K562 (cell line): ENCODE measurements at regions not wholly inside any gene's neighbourhood (a gene's known extent, or its start where the extent isn't known, plus 50 kb on each side); places are given as distances from the start of the nearest gene placed in this dataset.

Experiments used
- ATAC-seq: fragments of 200-7000 bp; cut with Tn5 transposase; 3 replicates; pipeline ENCODE4 v1.9.1; 2020; ENCODE audit warnings: moderate library complexity
- BruUV-seq: library from RNA; stranded (reverse); fragments of 400-500 nt; replicated peaks from 2 replicates; lab custom pipeline; 2021; lab: Mats Ljungman, UMichigan
- CTCF ChIA-PET: fragments of 300-600 bp; formaldehyde crosslinking; extraction: SDS; loops from one replicate; lab custom pipeline; 2021; ENCODE audit warnings: low intra/inter-chr PET ratio; lab: Yijun Ruan, JAX
- POLR2A ChIA-PET: fragments of 300-600, 350-650 bp; sonication (Branson Sonifier 250); formaldehyde crosslinking; extraction: SDS; loops from one replicate; lab custom pipeline; 2021; ENCODE audit warnings: antibody characterized with exemption, inconsistent platforms; lab: Yijun Ruan, JAX
- DNase-seq, 4 experiments: peaks; one replicate each; pipeline versions ENCODE4 v3.0.0 to v3.0.0-alpha.2; 2011 to 2018; ENCODE audit warnings: low spot score in 3 of 4, mixed read lengths in 3 of 4; ENCODE audit errors: extremely low read depth in 1 of 4
- FAIRE-seq: peaks from 2 replicates; lab custom pipeline; 2011; peaks lifted over from hg19 to GRCh38; lab: Jason Lieb, UNC
- H2AFZ ChIP-seq: 2 replicates; pipeline ENCODE4 v1.6.0; 2011; ENCODE audit warnings: low read depth, low read length, control low read depth, inconsistent platforms
- H3K27ac ChIP-seq: fragments of 200-600 bp; 3 replicates; pipeline ENCODE4 v1.8.0; 2011; ENCODE audit warnings: low read depth, mild to moderate bottlenecking, control low read depth, inconsistent platforms, low read length, moderate library complexity, mixed read lengths; ENCODE audit errors: extremely low read depth
- H3K27me3 ChIP-seq, 2 experiments: fragments of 300-600 bp in 1 of 2; 2 replicates in 1 of 2; 3 replicates in 1 of 2; pipeline versions ENCODE4 v1.6.0 to v1.8.0; 2011; ENCODE audit warnings: inconsistent platforms in 2 of 2, low read length in 2 of 2, mild to moderate bottlenecking in 1 of 2, mixed read lengths in 1 of 2, moderate library complexity in 1 of 2; ENCODE audit not compliant: control insufficient read depth in 2 of 2, insufficient read depth in 2 of 2
- H3K36me3 ChIP-seq: fragments of 300-600 bp; 3 replicates; pipeline ENCODE4 v1.8.0; 2011; ENCODE audit warnings: mild to moderate bottlenecking, low read length, inconsistent platforms; ENCODE audit not compliant: control insufficient read depth, insufficient read depth
- H3K4me1 ChIP-seq, 2 experiments: fragments of 200-600 bp in 1 of 2; replicated peaks in 1 of 2; 2 replicates in 1 of 2; 3 replicates in 1 of 2; pipeline versions ENCODE4 v1.5.1 to v1.8.0; 2011; ENCODE audit warnings: inconsistent platforms in 2 of 2, low read length in 2 of 2, mild to moderate bottlenecking in 1 of 2, mixed read lengths in 1 of 2, moderate library complexity in 1 of 2; ENCODE audit not compliant: control insufficient read depth in 2 of 2, insufficient read depth in 2 of 2
- H3K4me2 ChIP-seq: 2 replicates; pipeline ENCODE4 v1.6.1; 2011; ENCODE audit warnings: low read length, control low read depth, inconsistent platforms, mixed read lengths; ENCODE audit not compliant: insufficient read depth
- H3K4me3 ChIP-seq: fragments of 200-600 bp; sonication (generic), shearing (Covaris generic); 2 replicates; pipeline ENCODE4 v1.5.1; 2016; ENCODE audit warnings: control low read depth, inconsistent platforms
- H3K79me2 ChIP-seq: fragments of 200-600 bp; 3 replicates; pipeline ENCODE4 v1.8.0; 2011; ENCODE audit warnings: low read length, inconsistent platforms; ENCODE audit not compliant: control insufficient read depth, insufficient read depth
- H3K9ac ChIP-seq, 2 experiments: 2 replicates each; pipeline versions ENCODE4 v1.6.0 to v1.6.1; 2011; ENCODE audit warnings: low read depth in 2 of 2, low read length in 2 of 2, control low read depth in 1 of 2, inconsistent platforms in 1 of 2, mild to moderate bottlenecking in 1 of 2, mixed read lengths in 1 of 2; ENCODE audit not compliant: insufficient read depth in 1 of 2
- H3K9me1 ChIP-seq: one replicate; pipeline ENCODE4 v1.6.0; 2011; ENCODE audit warnings: inconsistent platforms, mild to moderate bottlenecking, low read length, moderate library complexity; ENCODE audit not compliant: control insufficient read depth, insufficient read depth
- H3K9me3 ChIP-seq: replicated peaks from 2 replicates; pipeline ENCODE4 v1.5.1; 2011; ENCODE audit warnings: low read depth, low read length, inconsistent platforms; ENCODE audit not compliant: control insufficient read depth, insufficient read depth
- H4K20me1 ChIP-seq: replicated peaks from 2 replicates; pipeline ENCODE4 v1.6.1; 2011; ENCODE audit warnings: low read length, inconsistent platforms, mixed read lengths; ENCODE audit not compliant: control insufficient read depth, insufficient read depth
- CBFA2T3 ChIP-seq: fragments of 450-650 bp; IDR thresholded peaks from 2 replicates; pipeline ENCODE4 v1.6.1; 2017
- HDAC2 ChIP-seq: fragments of 450-650 bp; IDR thresholded peaks from 2 replicates; pipeline ENCODE4 v1.6.1; 2016; ENCODE audit warnings: mild to moderate bottlenecking
- KLF16 ChIP-seq: IDR thresholded peaks from 2 replicates; pipeline ENCODE4 v1.6.1; 2016; ENCODE audit warnings: antibody characterized with exemption
- KLF6 ChIP-seq: fragments of 250-450 bp; sonication (Bioruptor Pico); IDR thresholded peaks from 2 replicates; pipeline ENCODE4 v1.4.0; 2020; ENCODE audit warnings: mild to moderate bottlenecking, moderate library complexity, borderline replicate concordance
- OTX1 ChIP-seq: fragments of 450-650 bp; formaldehyde crosslinking; IDR thresholded peaks from 2 replicates; pipeline ENCODE4 v1.4.0; 2022; ENCODE audit warnings: mild to moderate bottlenecking
- RUNX1 ChIP-seq: sonication (generic); IDR thresholded peaks from 2 replicates; pipeline ENCODE4 v1.6.1; 2016; ENCODE audit warnings: antibody characterized with exemption, low read depth
- TBL1XR1 ChIP-seq, 2 experiments: IDR thresholded peaks; 2 replicates each; pipeline ENCODE4 v1.6.1; 2012; ENCODE audit warnings: improper control_type of control experiment in 2 of 2, low read length in 2 of 2, mild to moderate bottlenecking in 1 of 2
- TEAD2 ChIP-seq: fragments of 450-650 bp; IDR thresholded peaks from 2 replicates; pipeline ENCODE4 v1.6.1; 2016; ENCODE audit warnings: missing genetic modification characterization, control low read depth, missing compliant biosample characterization
- U2AF1 ChIP-seq: fragments of 200-400 bp; formaldehyde crosslinking; optimal IDR thresholded peaks from 2 replicates; pipeline ENCODE3; 2017; ENCODE audit warnings: mild to moderate bottlenecking, low read depth, low read length, moderate library complexity
- ZKSCAN3 ChIP-seq: fragments of 250-450 bp; sonication (Bioruptor Pico); IDR thresholded peaks from 2 replicates; pipeline ENCODE4 v1.4.0; 2020
- ZNF175 ChIP-seq: fragments of 200-800 bp; sonication (Bioruptor generic); IDR thresholded peaks from 2 replicates; pipeline ENCODE4 v1.6.1; 2016; ENCODE audit warnings: low read depth, mild to moderate bottlenecking, missing genetic modification characterization, missing compliant biosample characterization
- ZNF224 ChIP-seq: sonication (generic); formaldehyde crosslinking; IDR thresholded peaks from 2 replicates; pipeline ENCODE4 v1.8.0; 2022; ENCODE audit warnings: mild to moderate bottlenecking, missing genetic modification reagents
- ZNF551 ChIP-seq: fragments of 250-450 bp; sonication (Bioruptor Pico); IDR thresholded peaks from 2 replicates; pipeline ENCODE4 v1.5.0; 2021; ENCODE audit warnings: mild to moderate bottlenecking, moderate library complexity
- in situ Hi-C: fragments of 300-500 bp; cut with MboI; formaldehyde crosslinking; loops from 4 replicates; pipeline ENCODE4 v1.15.0; 2018; ENCODE audit warnings: inconsistent platforms, mixed read lengths
- intact Hi-C: fragments of 100-400 bp; cut with micrococcal nuclease; formaldehyde crosslinking; loops from 2 replicates; pipeline ENCODE4 v1.14.2; 2022
- TF ChIP-seq, protein P1 (sequence below): fragments of 250-450 bp; sonication (Bioruptor Pico); IDR thresholded peaks from 2 replicates; pipeline ENCODE4 v1.8.0; 2022; ENCODE audit warnings: inconsistent platforms
- TF ChIP-seq, protein P2 (sequence below): fragments of 450-650 bp; IDR thresholded peaks from 2 replicates; pipeline ENCODE4 v1.6.1; 2016; ENCODE audit warnings: antibody characterized with exemption
- TF ChIP-seq, protein P3 (sequence below): conservative IDR thresholded peaks from 2 replicates; pipeline ENCODE4 v1.6.1; 2011; ENCODE audit warnings: low read depth, mild to moderate bottlenecking, low read length; ENCODE audit not compliant: control insufficient read depth
- TF ChIP-seq, protein P4 (sequence below): IDR thresholded peaks from 2 replicates; pipeline ENCODE4 v1.6.1; 2014; ENCODE audit warnings: antibody characterized with exemption
- TF ChIP-seq, protein P5 (sequence below): sonication (generic); formaldehyde crosslinking; IDR thresholded peaks from 2 replicates; pipeline ENCODE4 v1.8.1; 2022; ENCODE audit warnings: missing genetic modification reagents

DNA sequence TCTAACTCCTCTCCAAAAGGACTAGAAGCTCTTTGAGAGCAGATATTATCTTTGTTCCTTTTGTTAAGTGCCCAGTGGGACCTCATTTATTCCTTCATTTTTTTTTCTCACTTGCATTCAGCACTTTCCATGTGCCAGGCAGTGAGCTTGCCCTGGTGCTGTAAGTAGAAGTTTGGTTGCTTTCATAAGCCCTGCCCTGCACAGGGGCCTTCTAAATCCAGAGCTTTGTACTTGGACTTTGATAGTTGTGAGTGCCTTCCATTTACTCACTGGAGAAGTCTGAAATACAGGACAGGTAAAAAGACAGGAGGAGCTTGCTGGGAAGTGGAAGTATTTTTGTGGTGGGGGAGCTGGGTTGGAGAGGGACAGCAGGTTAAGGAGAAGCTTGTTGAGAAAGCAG lies 56.7 kb upstream of the PTCSC3 start:
- Histone ChIP-seq H3K4me3 (no peak overlapping the region), H3K9me3 (no peaks in the 10 kb centered on the region), H3K9ac (no peak overlapping the region), H3K27me3 (peaks cover 0 to 4% of the 10 kb centered on the region in 2 experiments; a peak in 1 of 5 replicates), H2AFZ (no peak overlapping the region), H3K79me2 (no peaks in the 10 kb centered on the region), H4K20me1 (no peaks in the 10 kb centered on the region), H3K9me1 (no peaks in the 10 kb centered on the region), H3K36me3 (no peaks in the 10 kb centered on the region), H3K4me2 (no peak overlapping the region), H3K4me1 (no peaks in the 10 kb centered on the region), H3K27ac (no peak overlapping the region)
- in situ Hi-C loops = no loop called here
- FAIRE-seq (no peak), ATAC-seq (no peak), DNase-seq (no peak)
- ChIA-PET POLR2A (no interaction called here), CTCF (no interaction called here)
- no TSS peak for BruUV-seq
- intact Hi-C loops = no loop called here
- TF ChIP-seq, protein P1, sequence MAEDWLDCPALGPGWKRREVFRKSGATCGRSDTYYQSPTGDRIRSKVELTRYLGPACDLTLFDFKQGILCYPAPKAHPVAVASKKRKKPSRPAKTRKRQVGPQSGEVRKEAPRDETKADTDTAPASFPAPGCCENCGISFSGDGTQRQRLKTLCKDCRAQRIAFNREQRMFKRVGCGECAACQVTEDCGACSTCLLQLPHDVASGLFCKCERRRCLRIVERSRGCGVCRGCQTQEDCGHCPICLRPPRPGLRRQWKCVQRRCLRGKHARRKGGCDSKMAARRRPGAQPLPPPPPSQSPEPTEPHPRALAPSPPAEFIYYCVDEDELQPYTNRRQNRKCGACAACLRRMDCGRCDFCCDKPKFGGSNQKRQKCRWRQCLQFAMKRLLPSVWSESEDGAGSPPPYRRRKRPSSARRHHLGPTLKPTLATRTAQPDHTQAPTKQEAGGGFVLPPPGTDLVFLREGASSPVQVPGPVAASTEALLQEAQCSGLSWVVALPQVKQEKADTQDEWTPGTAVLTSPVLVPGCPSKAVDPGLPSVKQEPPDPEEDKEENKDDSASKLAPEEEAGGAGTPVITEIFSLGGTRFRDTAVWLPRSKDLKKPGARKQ (CRISPR knock-in tag) = no peak
- TF ChIP-seq, protein P2, sequence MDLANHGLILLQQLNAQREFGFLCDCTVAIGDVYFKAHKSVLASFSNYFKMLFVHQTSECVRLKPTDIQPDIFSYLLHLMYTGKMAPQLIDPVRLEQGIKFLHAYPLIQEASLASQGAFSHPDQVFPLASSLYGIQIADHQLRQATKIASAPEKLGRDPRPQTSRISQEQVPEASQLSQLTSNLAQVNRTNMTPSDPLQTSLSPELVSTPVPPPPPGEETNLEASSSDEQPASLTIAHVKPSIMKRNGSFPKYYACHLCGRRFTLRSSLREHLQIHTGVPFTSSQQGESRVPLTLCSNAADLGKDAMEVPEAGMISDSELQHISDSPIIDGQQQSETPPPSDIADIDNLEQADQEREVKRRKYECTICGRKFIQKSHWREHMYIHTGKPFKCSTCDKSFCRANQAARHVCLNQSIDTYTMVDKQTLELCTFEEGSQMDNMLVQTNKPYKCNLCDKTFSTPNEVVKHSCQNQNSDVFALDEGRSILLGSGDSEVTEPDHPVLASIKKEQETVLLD = no peak
- TF ChIP-seq, protein P3, sequence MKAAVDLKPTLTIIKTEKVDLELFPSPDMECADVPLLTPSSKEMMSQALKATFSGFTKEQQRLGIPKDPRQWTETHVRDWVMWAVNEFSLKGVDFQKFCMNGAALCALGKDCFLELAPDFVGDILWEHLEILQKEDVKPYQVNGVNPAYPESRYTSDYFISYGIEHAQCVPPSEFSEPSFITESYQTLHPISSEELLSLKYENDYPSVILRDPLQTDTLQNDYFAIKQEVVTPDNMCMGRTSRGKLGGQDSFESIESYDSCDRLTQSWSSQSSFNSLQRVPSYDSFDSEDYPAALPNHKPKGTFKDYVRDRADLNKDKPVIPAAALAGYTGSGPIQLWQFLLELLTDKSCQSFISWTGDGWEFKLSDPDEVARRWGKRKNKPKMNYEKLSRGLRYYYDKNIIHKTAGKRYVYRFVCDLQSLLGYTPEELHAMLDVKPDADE = no peak
- TF ChIP-seq ZNF224 (CRISPR knock-in tag) = no peak
- TF ChIP-seq, protein P4, sequence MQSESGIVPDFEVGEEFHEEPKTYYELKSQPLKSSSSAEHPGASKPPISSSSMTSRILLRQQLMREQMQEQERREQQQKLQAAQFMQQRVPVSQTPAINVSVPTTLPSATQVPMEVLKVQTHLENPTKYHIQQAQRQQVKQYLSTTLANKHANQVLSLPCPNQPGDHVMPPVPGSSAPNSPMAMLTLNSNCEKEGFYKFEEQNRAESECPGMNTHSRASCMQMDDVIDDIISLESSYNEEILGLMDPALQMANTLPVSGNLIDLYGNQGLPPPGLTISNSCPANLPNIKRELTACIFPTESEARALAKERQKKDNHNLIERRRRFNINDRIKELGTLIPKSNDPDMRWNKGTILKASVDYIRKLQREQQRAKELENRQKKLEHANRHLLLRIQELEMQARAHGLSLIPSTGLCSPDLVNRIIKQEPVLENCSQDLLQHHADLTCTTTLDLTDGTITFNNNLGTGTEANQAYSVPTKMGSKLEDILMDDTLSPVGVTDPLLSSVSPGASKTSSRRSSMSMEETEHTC = no peak
- TF ChIP-seq U2AF1 = no peak
- TF ChIP-seq ZKSCAN3 = no peak
- TF ChIP-seq TEAD2 (tag) = no peak
- no peak for TF ChIP-seq ZNF551 (CRISPR knock-in tag)
- TF ChIP-seq RUNX1 = no peak
- TF ChIP-seq OTX1 (CRISPR knock-in tag) = no peak
- TF ChIP-seq, protein P5, sequence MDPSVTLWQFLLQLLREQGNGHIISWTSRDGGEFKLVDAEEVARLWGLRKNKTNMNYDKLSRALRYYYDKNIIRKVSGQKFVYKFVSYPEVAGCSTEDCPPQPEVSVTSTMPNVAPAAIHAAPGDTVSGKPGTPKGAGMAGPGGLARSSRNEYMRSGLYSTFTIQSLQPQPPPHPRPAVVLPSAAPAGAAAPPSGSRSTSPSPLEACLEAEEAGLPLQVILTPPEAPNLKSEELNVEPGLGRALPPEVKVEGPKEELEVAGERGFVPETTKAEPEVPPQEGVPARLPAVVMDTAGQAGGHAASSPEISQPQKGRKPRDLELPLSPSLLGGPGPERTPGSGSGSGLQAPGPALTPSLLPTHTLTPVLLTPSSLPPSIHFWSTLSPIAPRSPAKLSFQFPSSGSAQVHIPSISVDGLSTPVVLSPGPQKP = no peak
- TF ChIP-seq KLF6 = no peak
- TF ChIP-seq ZNF175 = no peak
- no peak for TF ChIP-seq KLF16
- no peak for TF ChIP-seq HDAC2
- no peak for TF ChIP-seq CBFA2T3
- TF ChIP-seq TBL1XR1 (IDR thresholded peaks at IDR 0.05; ENCODE audit: low read length in 2 of 2) = no peak
